HL-60 (cell line): ENCODE measurements at regions not wholly inside any gene's neighbourhood (a gene's known extent, or its start where the extent isn't known, plus 50 kb on each side); places are given as distances from the start of the nearest gene placed in this dataset.
"Not testable (repeated sequence)": the region's sequence is repeated elsewhere in the genome, so short reads cannot be mapped to it uniquely, and the experiment has no call there.

Experiments used
- DNase-seq, 2 experiments: peaks; one replicate each; pipeline ENCODE4 v3.0.0-alpha.2; 2010 to 2020; ENCODE audit warnings: low read depth in 1 of 2, low spot score in 1 of 2
- H3K27ac ChIP-seq: fragments of 250-450 bp; sonication (Bioruptor Pico); replicated peaks from 2 replicates; pipeline ENCODE4 v1.5.1; 2020; ENCODE audit warnings: mild to moderate bottlenecking, moderate library complexity
- H3K27me3 ChIP-seq: fragments of 250-450 bp; sonication (Bioruptor Pico); 2 replicates; pipeline ENCODE4 v1.5.1; 2021; ENCODE audit warnings: mild to moderate bottlenecking, moderate library complexity; ENCODE audit not compliant: insufficient read depth, poor library complexity, severe bottlenecking
- H3K4me3 ChIP-seq: replicated peaks from 2 replicates; pipeline ENCODE4 v1.5.1; 2011; ENCODE audit warnings: mild to moderate bottlenecking, control low read depth, low read length; ENCODE audit not compliant: insufficient read depth
- CTCF ChIP-seq: IDR thresholded peaks from one replicate; pipeline ENCODE4 v1.5.1; 2011; ENCODE audit warnings: low read length, control low read depth, inconsistent platforms; ENCODE audit not compliant: insufficient read depth
- GABPA ChIP-seq: IDR thresholded peaks from 2 replicates; pipeline ENCODE4 v1.6.1; 2012; ENCODE audit warnings: low read depth
- POLR2AphosphoS5 ChIP-seq: IDR thresholded peaks from 2 replicates; pipeline ENCODE4 v1.6.1; 2012; ENCODE audit warnings: low read depth
- REST ChIP-seq: IDR thresholded peaks from 2 replicates; pipeline ENCODE4 v1.6.1; 2012; ENCODE audit warnings: low read depth; ENCODE audit not compliant: insufficient replicate concordance
- SPI1 ChIP-seq: IDR thresholded peaks from 2 replicates; pipeline ENCODE4 v1.6.1; 2012; ENCODE audit warnings: low read depth, mild to moderate bottlenecking, borderline replicate concordance

GRCh38 chr6:10081075-10081474 is 333.8 kb downstream of the TFAP2A start:
- no peak for DNase-seq
- H3K27me3 ChIP-seq, result no peaks in the 10 kb centered on the region
- no peak overlapping the region for H3K4me3 ChIP-seq
- peak overlapping the region; percentile 58 for H3K27ac ChIP-seq
- TF ChIP-seq CTCF, result no peak
- TF ChIP-seq GABPA, result no peak
- TF ChIP-seq POLR2AphosphoS5, result no peak
- TF ChIP-seq SPI1, result no peak

- Histone ChIP-seq H3K27ac (no peak overlapping the region; the same call in 1 of the 2 replicates), H3K27me3 (no peaks in the 10 kb centered on the region), H3K4me3 (no peak overlapping the region)
- TF ChIP-seq POLR2AphosphoS5, result no peak
- no peak for TF ChIP-seq GABPA
- TF ChIP-seq SPI1, result no peak
- no peak for TF ChIP-seq CTCF
- TF ChIP-seq REST, result no peak
- DNase-seq, result no peak
Measured at GRCh38 chr6:10080561-10080960, 334.3 kb downstream of the TFAP2A start.

GRCh38 chr6:10078581-10078980 is 336.3 kb downstream of the TFAP2A start:
- Histone ChIP-seq H3K27ac (no peak overlapping the region), H3K4me3 (no peak overlapping the region), H3K27me3 (no peaks in the 10 kb centered on the region)
- no peak for DNase-seq
- no peak for TF ChIP-seq POLR2AphosphoS5

GRCh38 chr6:10074726-10075125 is 340.1 kb downstream of the TFAP2A start:
- H3K27me3 ChIP-seq, DNase-seq, H3K27ac ChIP-seq, H3K4me3 ChIP-seq: not testable (repeated sequence)

GRCh38 chr6:10073341-10073740 is 341.5 kb downstream of the TFAP2A start:
- Histone ChIP-seq H3K4me3 (no peak overlapping the region), H3K27ac (no peak overlapping the region), H3K27me3 (no peaks in the 10 kb centered on the region)
- TF ChIP-seq REST, result no peak
- no peak for TF ChIP-seq GABPA
- no peak for DNase-seq
